ENCODE measurements at regions not wholly inside any gene's neighbourhood (a gene's known extent, or its start where the extent isn't known, plus 50 kb on each side); places are given as distances from the start of the nearest gene placed in this dataset.

DNA sequence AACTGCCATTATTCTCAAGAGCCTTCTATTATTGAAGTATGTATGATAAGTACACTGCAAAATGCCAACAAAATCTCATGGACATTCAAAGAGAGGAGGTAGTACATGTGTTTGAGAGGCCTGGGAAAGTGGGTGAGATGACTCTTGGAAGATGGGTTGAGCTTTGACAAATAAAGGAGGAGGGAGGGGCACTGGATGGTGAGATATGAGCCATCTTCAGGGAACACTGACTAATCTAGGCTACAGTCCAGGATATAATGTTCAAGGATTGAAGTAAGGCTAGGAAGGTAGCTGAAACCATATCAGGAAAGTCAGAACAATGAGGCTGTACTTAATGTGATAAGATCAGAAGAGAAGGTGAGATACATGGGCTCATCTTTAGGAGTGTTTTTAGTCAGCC lies 559.7 kb downstream of the ZEB2 start:
- TF ChIP-seq YY1 (IDR thresholded peaks at IDR 0.05; ENCODE audit: insufficient read depth, insufficient read length) (no peak), ZNF274 (IDR thresholded peaks at IDR 0.05; ENCODE audit: low read depth, low read length) (no peak)

Measured in NT2/D1 (cell line).